SK-N-SH (cell line): ENCODE measurements at regions not wholly inside any gene's neighbourhood (a gene's known extent, or its start where the extent isn't known, plus 50 kb on each side); places are given as distances from the start of the nearest gene placed in this dataset.

Experiments used
- CHD2 ChIP-seq: fragments of 150-350 bp; IDR thresholded peaks from 2 replicates; pipeline ENCODE4 v1.6.1; 2018; ENCODE audit warnings: low read length; ENCODE audit not compliant: partially characterized antibody
- CTCF ChIP-seq: fragments of 200-600 bp; sonication (generic); IDR thresholded peaks from 2 replicates; pipeline ENCODE4 v1.6.1; 2017; ENCODE audit warnings: antibody characterized with exemption, mild to moderate bottlenecking, moderate library complexity
- EZH2phosphoT487 ChIP-seq: fragments of 200-600 bp; sonication (generic); IDR thresholded peaks from 2 replicates; pipeline ENCODE4 v1.6.1; 2017; ENCODE audit warnings: low read depth, mixed run types, mild to moderate bottlenecking, antibody characterized with exemption, moderate library complexity, borderline replicate concordance
- MAX ChIP-seq: IDR thresholded peaks from 2 replicates; pipeline ENCODE4 v1.4.0; 2012; ENCODE audit warnings: low read depth
- MXI1 ChIP-seq: IDR thresholded peaks from 2 replicates; pipeline ENCODE4 v1.6.1; 2012; ENCODE audit warnings: mild to moderate bottlenecking, low read depth, low read length, improper control_type of control experiment
- NRF1 ChIP-seq: IDR thresholded peaks from 2 replicates; pipeline ENCODE4 v1.6.1; 2012; ENCODE audit warnings: low read depth, mild to moderate bottlenecking, low read length
- POLR2AphosphoS5 ChIP-seq: IDR thresholded peaks from 2 replicates; pipeline ENCODE4 v1.6.1; 2012; ENCODE audit warnings: low read depth, low read length
- RCOR1 ChIP-seq: fragments of 150-350 bp; IDR thresholded peaks from 2 replicates; pipeline ENCODE4 v1.6.1; 2017; ENCODE audit warnings: antibody characterized with exemption, low read length
- RFX5 ChIP-seq: IDR thresholded peaks from 2 replicates; pipeline ENCODE4 v1.6.1; 2012; ENCODE audit warnings: mild to moderate bottlenecking, improper control_type of control experiment, low read length
- TAF1 ChIP-seq: IDR thresholded peaks from 2 replicates; pipeline ENCODE4 v1.6.1; 2012; ENCODE audit warnings: low read depth, mild to moderate bottlenecking, low read length, moderate library complexity, borderline replicate concordance
- USF1 ChIP-seq: IDR thresholded peaks from 2 replicates; pipeline ENCODE4 v1.4.0; 2012; ENCODE audit warnings: low read depth, borderline replicate concordance
- YY1 ChIP-seq: IDR thresholded peaks from 2 replicates; pipeline ENCODE4 v1.4.0; 2012; ENCODE audit warnings: low read depth, mild to moderate bottlenecking
- TF ChIP-seq, protein P1 (sequence below): IDR thresholded peaks from 2 replicates; pipeline ENCODE4 v1.6.1; 2012; ENCODE audit warnings: mild to moderate bottlenecking, low read depth, low read length, moderate library complexity
- TF ChIP-seq, protein P2 (sequence below): IDR thresholded peaks from 2 replicates; pipeline ENCODE4 v1.4.0; 2012; ENCODE audit warnings: low read depth, borderline replicate concordance

- TF ChIP-seq CTCF (no peak), MAX (no peak), USF1 (no peak), CHD2 (no peak), POLR2AphosphoS5 (no peak), RFX5 (no peak), YY1 (no peak), TAF1 (no peak), EZH2phosphoT487 (no peak), NRF1 (no peak), MXI1 (no peak), RCOR1 (no peak)
- TF ChIP-seq, protein P1, sequence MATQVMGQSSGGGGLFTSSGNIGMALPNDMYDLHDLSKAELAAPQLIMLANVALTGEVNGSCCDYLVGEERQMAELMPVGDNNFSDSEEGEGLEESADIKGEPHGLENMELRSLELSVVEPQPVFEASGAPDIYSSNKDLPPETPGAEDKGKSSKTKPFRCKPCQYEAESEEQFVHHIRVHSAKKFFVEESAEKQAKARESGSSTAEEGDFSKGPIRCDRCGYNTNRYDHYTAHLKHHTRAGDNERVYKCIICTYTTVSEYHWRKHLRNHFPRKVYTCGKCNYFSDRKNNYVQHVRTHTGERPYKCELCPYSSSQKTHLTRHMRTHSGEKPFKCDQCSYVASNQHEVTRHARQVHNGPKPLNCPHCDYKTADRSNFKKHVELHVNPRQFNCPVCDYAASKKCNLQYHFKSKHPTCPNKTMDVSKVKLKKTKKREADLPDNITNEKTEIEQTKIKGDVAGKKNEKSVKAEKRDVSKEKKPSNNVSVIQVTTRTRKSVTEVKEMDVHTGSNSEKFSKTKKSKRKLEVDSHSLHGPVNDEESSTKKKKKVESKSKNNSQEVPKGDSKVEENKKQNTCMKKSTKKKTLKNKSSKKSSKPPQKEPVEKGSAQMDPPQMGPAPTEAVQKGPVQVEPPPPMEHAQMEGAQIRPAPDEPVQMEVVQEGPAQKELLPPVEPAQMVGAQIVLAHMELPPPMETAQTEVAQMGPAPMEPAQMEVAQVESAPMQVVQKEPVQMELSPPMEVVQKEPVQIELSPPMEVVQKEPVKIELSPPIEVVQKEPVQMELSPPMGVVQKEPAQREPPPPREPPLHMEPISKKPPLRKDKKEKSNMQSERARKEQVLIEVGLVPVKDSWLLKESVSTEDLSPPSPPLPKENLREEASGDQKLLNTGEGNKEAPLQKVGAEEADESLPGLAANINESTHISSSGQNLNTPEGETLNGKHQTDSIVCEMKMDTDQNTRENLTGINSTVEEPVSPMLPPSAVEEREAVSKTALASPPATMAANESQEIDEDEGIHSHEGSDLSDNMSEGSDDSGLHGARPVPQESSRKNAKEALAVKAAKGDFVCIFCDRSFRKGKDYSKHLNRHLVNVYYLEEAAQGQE: no peak
- TF ChIP-seq, protein P2, sequence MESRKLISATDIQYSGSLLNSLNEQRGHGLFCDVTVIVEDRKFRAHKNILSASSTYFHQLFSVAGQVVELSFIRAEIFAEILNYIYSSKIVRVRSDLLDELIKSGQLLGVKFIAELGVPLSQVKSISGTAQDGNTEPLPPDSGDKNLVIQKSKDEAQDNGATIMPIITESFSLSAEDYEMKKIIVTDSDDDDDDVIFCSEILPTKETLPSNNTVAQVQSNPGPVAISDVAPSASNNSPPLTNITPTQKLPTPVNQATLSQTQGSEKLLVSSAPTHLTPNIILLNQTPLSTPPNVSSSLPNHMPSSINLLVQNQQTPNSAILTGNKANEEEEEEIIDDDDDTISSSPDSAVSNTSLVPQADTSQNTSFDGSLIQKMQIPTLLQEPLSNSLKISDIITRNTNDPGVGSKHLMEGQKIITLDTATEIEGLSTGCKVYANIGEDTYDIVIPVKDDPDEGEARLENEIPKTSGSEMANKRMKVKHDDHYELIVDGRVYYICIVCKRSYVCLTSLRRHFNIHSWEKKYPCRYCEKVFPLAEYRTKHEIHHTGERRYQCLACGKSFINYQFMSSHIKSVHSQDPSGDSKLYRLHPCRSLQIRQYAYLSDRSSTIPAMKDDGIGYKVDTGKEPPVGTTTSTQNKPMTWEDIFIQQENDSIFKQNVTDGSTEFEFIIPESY: no peak
Observed at GRCh38 chr20:48364688-48365421, 462.9 kb downstream of the PREX1 start.
